IMR-90 (cell line): ENCODE measurements at regions not wholly inside any gene's neighbourhood (a gene's known extent, or its start where the extent isn't known, plus 50 kb on each side); places are given as distances from the start of the nearest gene placed in this dataset.

Source experiments
- ATAC-seq: fragments of 200-7000 bp; cut with Tn5 transposase; 2 replicates; pipeline ENCODE4 v1.9.1; 2020; ENCODE audit warnings: low read depth, mild to moderate bottlenecking, moderate library complexity
- BruUV-seq: library from RNA; stranded (reverse); fragments of 400-500 nt; replicated peaks from 2 replicates; lab custom pipeline; 2021; lab: Mats Ljungman, UMichigan
- CTCF ChIA-PET: fragments of 300-600 bp; formaldehyde crosslinking; extraction: SDS; loops from one replicate; lab custom pipeline; 2021; ENCODE audit warnings: antibody characterized with exemption; lab: Yijun Ruan, JAX
- POLR2A ChIA-PET: fragments of 300-600 bp; sonication (Branson Sonifier 250); formaldehyde crosslinking; loops from one replicate; lab custom pipeline; 2022; ENCODE audit warnings: antibody characterized with exemption; ENCODE audit not compliant: unreplicated experiment; lab: Charles Lee
- DNase-seq: peaks from one replicate; pipeline ENCODE4 v3.0.0; 2013
- H2AFZ ChIP-seq: replicated peaks from 2 replicates; pipeline ENCODE3; 2013; ENCODE audit warnings: low read length, mild to moderate bottlenecking; ENCODE audit not compliant: poor library complexity
- H2AK5ac ChIP-seq: 2 replicates; pipeline ENCODE4 v1.6.1; 2013; ENCODE audit warnings: low read depth, low read length, inconsistent platforms
- H2AK9ac ChIP-seq: replicated peaks from 2 replicates; pipeline ENCODE3; 2013; ENCODE audit warnings: mild to moderate bottlenecking, low read depth, low read length, moderate library complexity; ENCODE audit not compliant: poor library complexity
- H2BK120ac ChIP-seq: 2 replicates; pipeline ENCODE4 v1.6.1; 2013; ENCODE audit warnings: low read depth, low read length, inconsistent platforms
- H2BK15ac ChIP-seq: 3 replicates; pipeline ENCODE4 v1.6.1; 2013; ENCODE audit warnings: low read depth, low read length, inconsistent platforms
- H2BK20ac ChIP-seq: 2 replicates; pipeline ENCODE4 v1.6.1; 2013; ENCODE audit warnings: low read depth, mild to moderate bottlenecking, inconsistent platforms, low read length, moderate library complexity
- H2BK5ac ChIP-seq: 2 replicates; pipeline ENCODE4 v1.6.1; 2013; ENCODE audit warnings: mild to moderate bottlenecking, low read depth, low read length, inconsistent platforms; ENCODE audit not compliant: poor library complexity, severe bottlenecking
- H3K14ac ChIP-seq: replicated peaks from 2 replicates; pipeline ENCODE4 v1.6.1; 2013; ENCODE audit warnings: low read depth, low read length, inconsistent platforms
- H3K18ac ChIP-seq: 2 replicates; pipeline ENCODE4 v1.6.1; 2013; ENCODE audit warnings: low read depth, low read length, control low read depth
- H3K23ac ChIP-seq: 2 replicates; pipeline ENCODE4 v1.6.1; 2013; ENCODE audit warnings: low read depth, low read length, inconsistent platforms
- H3K27ac ChIP-seq: 2 replicates; pipeline ENCODE4 v1.5.1; 2013; ENCODE audit warnings: mild to moderate bottlenecking, control low read depth, low read length; ENCODE audit not compliant: insufficient read depth
- H3K27me3 ChIP-seq: 2 replicates; pipeline ENCODE4 v1.6.1; 2013; ENCODE audit warnings: low read length; ENCODE audit not compliant: control insufficient read depth, insufficient read depth
- H3K36me3 ChIP-seq: 2 replicates; pipeline ENCODE4 v1.6.1; 2013; ENCODE audit warnings: low read length, mixed read lengths; ENCODE audit not compliant: control insufficient read depth, insufficient read depth
- H3K4ac ChIP-seq: 2 replicates; pipeline ENCODE4 v1.6.1; 2013; ENCODE audit warnings: low read depth, low read length, inconsistent platforms
- H3K4me1 ChIP-seq: 2 replicates; pipeline ENCODE4 v1.6.1; 2013; ENCODE audit warnings: low read length, mixed read lengths; ENCODE audit not compliant: control insufficient read depth, insufficient read depth
- H3K4me2 ChIP-seq: 2 replicates; pipeline ENCODE4 v1.6.1; 2013; ENCODE audit warnings: low read depth, mild to moderate bottlenecking, control low read depth, low read length, moderate library complexity
- H3K4me3 ChIP-seq: 2 replicates; pipeline ENCODE4 v1.5.1; 2013; ENCODE audit warnings: low read depth, mild to moderate bottlenecking, control low read depth, low read length, moderate library complexity; ENCODE audit not compliant: insufficient read depth
- H3K56ac ChIP-seq: 2 replicates; pipeline ENCODE4 v1.6.1; 2013; ENCODE audit warnings: low read length, inconsistent platforms; ENCODE audit not compliant: insufficient read depth; ENCODE audit errors: extremely low read depth
- H3K79me1 ChIP-seq, 2 experiments: 2 replicates each; pipeline ENCODE4 v1.6.1; 2013; ENCODE audit warnings: low read length in 2 of 2, inconsistent platforms in 1 of 2, low read depth in 1 of 2
- H3K9ac ChIP-seq: 2 replicates; pipeline ENCODE4 v1.6.1; 2013; ENCODE audit warnings: low read depth, low read length, control low read depth
- H3K9me1 ChIP-seq: 2 replicates; pipeline ENCODE4 v1.6.1; 2013; ENCODE audit warnings: low read length, inconsistent platforms; ENCODE audit not compliant: insufficient read depth
- H3K9me3 ChIP-seq: 2 replicates; pipeline ENCODE4 v1.6.1; 2013; ENCODE audit warnings: low read length; ENCODE audit not compliant: control insufficient read depth, insufficient read depth
- H4K20me1 ChIP-seq: 2 replicates; pipeline ENCODE4 v1.6.1; 2013; ENCODE audit warnings: low read length, inconsistent platforms; ENCODE audit not compliant: insufficient read depth
- H4K5ac ChIP-seq: 2 replicates; pipeline ENCODE4 v1.6.1; 2013; ENCODE audit warnings: mild to moderate bottlenecking, low read depth, low read length, control low read depth
- H4K8ac ChIP-seq, 2 experiments: 2 replicates each; pipeline ENCODE4 v1.6.1; 2013; ENCODE audit warnings: low read depth in 2 of 2, low read length in 2 of 2, control low read depth in 1 of 2, inconsistent platforms in 1 of 2
- H4K91ac ChIP-seq: 2 replicates; pipeline ENCODE4 v1.6.1; 2013; ENCODE audit warnings: low read depth, low read length, inconsistent platforms; ENCODE audit not compliant: insufficient read depth
- BHLHE40 ChIP-seq: fragments of 150-350 bp; IDR thresholded peaks from 2 replicates; pipeline ENCODE4 v1.6.1; 2016; ENCODE audit warnings: mild to moderate bottlenecking, low read depth, low read length
- CEBPB ChIP-seq: IDR thresholded peaks from 2 replicates; pipeline ENCODE4 v1.6.1; 2012; ENCODE audit warnings: low read depth, low read length, improper control_type of control experiment
- FOS ChIP-seq: fragments of 150-350 bp; IDR thresholded peaks from 2 replicates; pipeline ENCODE4 v1.6.1; 2016; ENCODE audit warnings: low read depth, low read length
- MAFK ChIP-seq: IDR thresholded peaks from 2 replicates; pipeline ENCODE4 v1.6.1; 2012; ENCODE audit warnings: low read depth, low read length, improper control_type of control experiment
- MAZ ChIP-seq: IDR thresholded peaks from 2 replicates; pipeline ENCODE4 v1.6.1; 2012; ENCODE audit warnings: low read depth, mild to moderate bottlenecking, low read length, improper control_type of control experiment, moderate library complexity, borderline replicate concordance
- NFE2L2 ChIP-seq: fragments of 150-350 bp; IDR thresholded peaks from 2 replicates; pipeline ENCODE4 v1.6.1; 2016; ENCODE audit warnings: low read depth, mild to moderate bottlenecking, low read length
- POLR2A ChIP-seq: IDR thresholded peaks from 2 replicates; pipeline ENCODE4 v1.6.1; 2012; ENCODE audit warnings: mild to moderate bottlenecking, low read depth, low read length
- RCOR1 ChIP-seq: IDR thresholded peaks from 2 replicates; pipeline ENCODE4 v1.6.1; 2012; ENCODE audit warnings: mild to moderate bottlenecking, low read length, improper control_type of control experiment; ENCODE audit not compliant: insufficient replicate concordance
- RFX5 ChIP-seq: IDR thresholded peaks from 2 replicates; pipeline ENCODE4 v1.8.0; 2012; ENCODE audit warnings: low read depth, mild to moderate bottlenecking, low read length, moderate library complexity
- WGBS, 2 experiments: methylation state at CpG; one replicate each; pipeline versions ENCODE4 v1.1.5 to v1.1.7; 2013; ENCODE audit warnings: missing lambda C conversion rate in 2 of 2; ENCODE audit not compliant: insufficient read length in 1 of 2; ENCODE audit errors: extremely low coverage in 2 of 2; 5-methylcytosine and 5-hydroxymethylcytosine counted together
- dilution Hi-C: fragments of 300-500 bp; cut with HindIII; formaldehyde crosslinking; loops from one replicate; pipeline ENCODE4 v1.14.3; 2018; ENCODE audit warnings: low sequenced_read_pairs; ENCODE audit not compliant: unreplicated experiment
- in situ Hi-C: fragments of 300-500 bp; cut with MboI; formaldehyde crosslinking; loops from 3 replicates; pipeline ENCODE4 v1.14.3; 2019; ENCODE audit warnings: low sequenced_read_pairs, inconsistent platforms, mixed read lengths
- intact Hi-C: fragments of 100-400 bp; cut with micrococcal nuclease; formaldehyde crosslinking; loops from 2 replicates; pipeline ENCODE4 v1.10.0; 2022
- TF ChIP-seq, protein P1 (sequence below): conservative IDR thresholded peaks from 2 replicates; pipeline ENCODE4 v1.5.1; 2012; ENCODE audit warnings: mild to moderate bottlenecking, low read depth, low read length, improper control_type of control experiment

GRCh38 chr11:25655636-25656035, 676.3 kb upstream of the ANO3 start:
- Histone ChIP-seq H3K4ac (no peak overlapping the region), H3K14ac (no peak overlapping the region), H2BK120ac (no peak overlapping the region), H3K18ac (no peak overlapping the region), H4K8ac (no peak overlapping the region), H3K36me3 (no peaks in the 10 kb centered on the region), H3K9me1 (no peaks in the 10 kb centered on the region), H3K4me3 (no peak overlapping the region), H3K4me2 (no peak overlapping the region), H3K79me1 (no peaks in the 10 kb centered on the region), H3K27me3 (no peaks in the 10 kb centered on the region), H4K20me1 (no peaks in the 10 kb centered on the region), H2BK15ac (no peak overlapping the region), H3K9me3 (no peaks in the 10 kb centered on the region), H4K5ac (no peak overlapping the region), H2AK9ac (no peak overlapping the region), H3K56ac (no peak overlapping the region), H4K91ac (no peak overlapping the region), H3K4me1 (no peaks in the 10 kb centered on the region), H3K27ac (no peak overlapping the region), H2BK5ac (no peak overlapping the region), H3K9ac (no peak overlapping the region), H2BK20ac (no peak overlapping the region), H2AK5ac (no peak overlapping the region), H2AFZ (no peak overlapping the region), H3K23ac (no peak overlapping the region)
- TF ChIP-seq RCOR1: no peak
- no peak for TF ChIP-seq NFE2L2
- no peak for TF ChIP-seq MAFK
- TF ChIP-seq, protein P1, sequence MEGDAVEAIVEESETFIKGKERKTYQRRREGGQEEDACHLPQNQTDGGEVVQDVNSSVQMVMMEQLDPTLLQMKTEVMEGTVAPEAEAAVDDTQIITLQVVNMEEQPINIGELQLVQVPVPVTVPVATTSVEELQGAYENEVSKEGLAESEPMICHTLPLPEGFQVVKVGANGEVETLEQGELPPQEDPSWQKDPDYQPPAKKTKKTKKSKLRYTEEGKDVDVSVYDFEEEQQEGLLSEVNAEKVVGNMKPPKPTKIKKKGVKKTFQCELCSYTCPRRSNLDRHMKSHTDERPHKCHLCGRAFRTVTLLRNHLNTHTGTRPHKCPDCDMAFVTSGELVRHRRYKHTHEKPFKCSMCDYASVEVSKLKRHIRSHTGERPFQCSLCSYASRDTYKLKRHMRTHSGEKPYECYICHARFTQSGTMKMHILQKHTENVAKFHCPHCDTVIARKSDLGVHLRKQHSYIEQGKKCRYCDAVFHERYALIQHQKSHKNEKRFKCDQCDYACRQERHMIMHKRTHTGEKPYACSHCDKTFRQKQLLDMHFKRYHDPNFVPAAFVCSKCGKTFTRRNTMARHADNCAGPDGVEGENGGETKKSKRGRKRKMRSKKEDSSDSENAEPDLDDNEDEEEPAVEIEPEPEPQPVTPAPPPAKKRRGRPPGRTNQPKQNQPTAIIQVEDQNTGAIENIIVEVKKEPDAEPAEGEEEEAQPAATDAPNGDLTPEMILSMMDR: no peak
- no peak for TF ChIP-seq BHLHE40
- no peak for TF ChIP-seq RFX5
- no peak for TF ChIP-seq CEBPB
- TF ChIP-seq POLR2A: no peak
- no peak for TF ChIP-seq FOS
- TF ChIP-seq MAZ: no peak
- ATAC-seq (no peak), DNase-seq (no peak)
- ChIA-PET CTCF (no interaction called here), POLR2A (no interaction called here)
- WGBS, 2 experiments: no CpG with 5 or more reads among the region's 2 CpGs
- intact Hi-C loops: no loop called here
- in situ Hi-C loops: no loop called here
- dilution Hi-C loops: no loop called here
- no TSS peak for BruUV-seq
